Activated CD8-positive, alpha-beta memory T cell treated with anti-CD3 and anti-CD28 coated beads, Interleukin-2, amount 50 U/mL, for 24 hours (primary cell): ENCODE measurements at regions not wholly inside any gene's neighbourhood (a gene's known extent, or its start where the extent isn't known, plus 50 kb on each side); places are given as distances from the start of the nearest gene placed in this dataset.

Source experiments
- DNase-seq: peaks from one replicate; pipeline ENCODE4 v3.0.0-alpha.2; 2020; ENCODE audit errors: extremely low read depth

DNA sequence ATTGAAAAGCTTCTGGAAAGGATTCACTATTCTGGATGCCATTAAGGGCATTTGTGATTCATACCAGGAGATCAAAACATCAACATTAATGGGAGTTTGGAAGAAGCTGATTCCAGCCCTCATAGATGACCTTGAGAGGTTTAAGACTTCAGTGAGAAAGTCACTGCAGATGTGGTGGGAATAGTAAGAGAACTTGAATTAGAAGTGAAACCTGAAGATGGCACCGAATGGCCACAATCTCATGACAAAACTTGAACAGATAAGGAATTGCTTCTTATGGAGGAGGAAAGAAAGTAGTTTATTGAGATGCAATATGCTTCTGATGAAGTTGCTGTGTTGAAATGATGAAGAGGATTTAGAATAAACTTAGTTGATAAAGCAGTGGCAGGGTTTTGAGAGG, 254.6 kb upstream of the SLC24A2 start:
- DNase-seq, result no peak

DNA sequence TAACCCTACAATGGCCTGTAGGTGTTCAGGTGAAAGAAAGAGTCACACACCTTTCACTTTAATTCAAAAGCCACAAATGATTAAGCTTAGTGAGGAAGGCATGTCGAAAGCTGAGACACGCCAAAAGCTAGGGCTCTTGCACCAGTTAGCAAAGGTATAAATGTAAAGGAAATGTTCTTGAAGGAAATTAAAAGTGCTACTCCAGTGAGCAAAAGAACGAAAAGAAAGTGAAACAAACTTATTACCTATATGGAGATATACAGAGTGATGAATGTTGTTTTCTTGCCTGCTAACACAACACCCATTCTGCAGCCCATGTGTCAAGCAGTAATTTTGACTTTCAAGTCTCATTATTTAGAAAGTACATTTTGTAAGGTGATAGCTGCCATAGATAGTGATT, 254.2 kb upstream of the SLC24A2 start:
- no peak for DNase-seq

DNA sequence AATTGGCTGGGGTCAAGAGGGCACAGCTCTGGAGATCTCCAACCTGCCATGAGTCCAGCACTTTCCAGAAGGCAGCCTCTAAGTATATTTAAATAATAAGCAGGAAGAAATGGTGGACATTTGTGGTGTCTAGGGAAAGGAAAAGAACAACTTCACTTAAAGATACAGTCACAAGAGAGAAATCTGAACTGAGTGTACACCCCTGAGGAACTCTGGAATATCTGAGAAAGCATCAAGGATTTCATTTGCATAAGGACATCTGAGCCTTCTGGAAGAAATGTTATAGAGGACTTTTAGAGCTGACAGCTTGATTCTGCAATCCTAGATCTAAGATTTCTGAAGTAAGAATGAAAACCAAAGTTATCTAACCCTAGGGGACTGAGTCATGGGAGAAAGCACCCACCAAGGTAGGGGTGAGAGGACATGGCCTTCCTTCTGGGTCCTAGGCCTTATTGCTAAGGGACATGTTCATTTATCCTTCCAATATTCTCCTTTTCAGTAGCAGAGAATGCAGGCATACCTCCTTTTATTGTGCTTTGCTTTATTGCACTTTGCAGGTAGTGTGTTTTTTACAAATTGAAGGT, 253.4 kb upstream of the SLC24A2 start:
- no peak for DNase-seq

DNA sequence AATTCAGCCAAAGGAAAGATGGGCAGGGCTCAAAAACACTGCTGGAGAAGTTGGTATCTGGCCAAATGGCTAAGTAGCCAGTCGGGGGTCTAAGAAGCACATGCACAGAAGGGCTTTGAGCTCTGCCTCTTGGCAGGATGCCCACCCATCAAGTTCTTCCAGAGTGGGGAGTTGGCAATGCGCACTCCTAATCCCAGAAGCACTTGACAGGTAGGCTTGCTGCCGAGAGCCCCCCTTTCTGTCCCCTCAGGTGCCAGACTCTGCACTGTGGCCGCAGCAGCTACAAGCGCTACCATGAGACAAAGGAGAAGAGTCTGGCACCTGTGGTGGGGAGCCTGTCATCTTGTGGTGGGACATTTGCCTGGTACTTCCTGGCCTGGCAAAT, 252.9 kb upstream of the SLC24A2 start:
- DNase-seq, result no peak

DNA sequence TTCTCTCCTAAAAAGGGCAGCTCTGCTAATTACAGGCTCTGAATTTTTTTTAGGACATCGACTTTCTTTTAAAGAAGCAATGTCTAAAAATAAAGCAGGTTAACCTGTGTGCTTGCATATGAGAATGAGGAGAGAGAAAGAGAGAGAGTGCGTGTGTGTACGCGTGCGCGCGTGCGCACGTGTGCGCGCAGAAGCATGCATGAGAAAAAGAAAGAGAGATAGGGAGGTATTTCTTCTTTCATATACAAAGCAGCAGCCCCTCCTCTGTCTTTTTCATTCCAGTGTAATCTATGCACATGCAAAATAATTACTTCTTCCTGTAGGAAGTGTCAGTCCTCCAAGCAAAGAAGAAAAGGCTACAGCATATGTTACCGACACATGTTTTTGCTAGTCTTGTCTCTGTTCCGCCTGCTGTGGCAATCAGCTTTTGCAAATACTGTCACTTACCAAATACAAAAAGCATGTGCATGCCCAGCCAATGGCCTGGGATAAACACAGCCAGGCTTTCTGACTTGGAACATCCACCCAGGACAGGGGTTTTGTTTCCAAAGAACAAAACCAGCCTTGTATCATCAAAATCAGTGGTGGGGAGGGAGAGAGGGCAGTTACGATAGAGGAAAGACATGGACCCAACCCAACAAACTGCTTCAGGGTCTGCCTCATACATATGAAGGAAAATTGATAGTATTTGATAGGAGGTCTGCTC, 252.3 kb upstream of the SLC24A2 start:
- DNase-seq, result no peak

DNA sequence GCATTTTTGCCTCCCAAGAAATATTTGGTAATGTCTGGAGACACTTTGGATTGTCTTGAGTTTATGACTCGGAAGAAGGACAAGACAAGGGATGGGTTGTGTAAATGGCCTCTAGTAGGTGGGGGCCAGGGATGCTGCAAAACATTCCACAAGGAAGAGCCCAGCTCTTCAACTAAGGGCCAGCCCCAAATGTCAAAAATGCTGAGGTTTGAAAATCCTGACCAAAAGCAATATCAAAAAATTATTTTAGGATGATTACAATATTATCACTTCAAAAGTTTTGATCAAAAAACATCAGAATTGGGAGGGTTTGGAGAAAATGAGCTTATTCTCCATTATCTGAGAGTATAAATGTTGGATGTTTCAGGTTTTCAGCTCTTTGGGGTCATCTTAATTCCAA, 248.9 kb upstream of the SLC24A2 start:
- DNase-seq, result no peak

DNA sequence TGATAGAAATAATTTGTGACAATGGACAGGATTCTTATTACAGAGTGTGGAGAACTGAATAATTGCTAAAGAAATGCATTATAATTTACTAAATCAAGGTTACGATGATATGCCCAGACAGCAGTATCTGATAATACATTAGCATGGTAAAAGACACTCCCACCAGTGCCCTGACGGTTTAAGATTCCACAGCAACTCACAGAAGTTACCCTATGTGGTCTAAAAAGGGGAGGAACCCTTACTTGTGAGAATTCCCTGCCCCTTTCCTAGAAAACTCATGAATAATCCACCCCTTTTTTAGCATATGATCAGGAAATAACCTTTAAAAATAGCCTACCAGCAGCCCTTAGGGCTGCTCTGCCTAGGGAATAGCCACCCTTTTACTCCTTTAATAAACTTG, 244.7 kb upstream of the SLC24A2 start:
- DNase-seq, result no peak

DNA sequence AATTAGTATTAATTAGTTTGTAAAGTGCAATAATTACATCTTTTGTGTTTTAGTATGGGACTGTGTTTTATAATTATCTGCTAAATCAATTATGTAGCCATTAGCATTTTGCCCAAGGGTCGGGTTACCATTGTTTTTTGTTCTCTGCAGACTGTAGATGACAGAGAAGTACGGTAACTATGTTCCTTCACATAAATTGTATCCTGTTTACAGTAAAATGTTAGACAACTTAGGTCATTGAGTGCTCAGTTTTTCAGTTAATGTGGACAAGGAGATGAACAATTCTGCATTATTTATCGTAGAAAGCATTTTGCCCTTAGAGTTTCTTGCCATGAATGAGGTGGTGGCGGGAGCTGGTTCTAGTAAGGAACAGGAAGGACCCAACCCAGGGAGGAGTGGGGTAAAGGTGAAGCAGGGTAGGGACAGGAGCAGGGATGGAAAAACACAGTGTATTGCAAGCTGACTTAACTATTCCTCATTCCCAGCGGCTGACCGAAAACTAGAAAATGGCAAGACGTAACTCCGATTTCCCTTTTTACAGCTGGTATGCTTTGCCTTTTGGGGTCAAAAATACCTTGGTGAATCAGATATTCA, 243.7 kb upstream of the SLC24A2 start:
- DNase-seq, result no peak

DNA sequence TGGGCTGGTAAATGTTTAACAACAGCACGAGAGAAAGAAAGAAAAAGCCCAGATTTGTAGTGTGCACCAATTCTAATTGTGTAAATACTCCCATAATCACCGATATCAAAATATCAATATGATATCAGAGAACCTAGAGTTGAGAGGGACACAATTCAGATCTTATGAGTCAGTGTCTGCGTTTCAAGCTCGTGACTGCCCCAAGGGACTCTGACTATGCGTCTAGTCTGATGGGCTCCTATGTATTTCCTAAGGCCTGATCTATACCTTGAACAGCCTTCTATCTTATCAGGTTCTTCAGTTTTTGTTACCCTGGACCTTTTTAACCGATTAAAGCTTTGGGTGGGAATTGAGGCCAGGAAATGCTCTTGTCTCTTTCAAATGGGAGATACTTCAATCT, 243.0 kb upstream of the SLC24A2 start:
- no peak for DNase-seq

DNA sequence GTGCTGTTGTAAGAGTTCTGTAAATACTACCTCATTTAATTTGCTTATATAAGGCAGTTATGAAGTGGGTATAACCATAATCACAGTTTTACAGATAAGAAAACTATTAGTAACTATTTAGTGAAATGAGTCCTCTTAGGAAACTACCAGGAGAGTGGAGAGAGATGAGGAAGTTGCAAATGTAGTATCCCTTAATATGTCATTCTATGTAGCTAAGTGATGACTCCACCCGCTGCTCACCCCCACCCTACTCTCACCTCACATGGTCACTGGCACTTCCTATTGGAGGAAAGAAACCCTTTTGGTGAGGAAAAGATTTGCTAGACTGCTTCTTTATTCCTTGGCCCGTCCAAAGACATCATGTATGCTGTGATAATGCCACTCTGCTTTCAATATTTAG, 241.8 kb upstream of the SLC24A2 start:
- DNase-seq, result no peak

DNA sequence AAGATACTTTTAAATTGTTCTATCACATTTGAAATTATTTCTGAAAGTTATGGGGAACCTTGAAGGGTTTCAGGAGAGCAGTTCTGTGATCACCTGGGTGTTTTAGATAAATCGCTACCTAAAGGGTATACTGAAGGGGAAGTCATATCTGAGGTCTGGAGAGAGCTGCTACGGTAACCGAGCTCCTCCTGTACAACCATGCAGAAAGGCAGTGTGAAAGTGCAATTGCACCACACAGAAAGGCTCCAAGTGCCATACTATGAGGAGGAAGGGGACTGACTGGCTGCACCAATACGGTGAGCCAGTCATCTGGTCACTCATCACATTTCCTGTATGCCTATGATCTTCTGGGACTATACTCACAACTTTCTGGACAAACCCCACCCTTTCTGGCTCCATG, 241.4 kb upstream of the SLC24A2 start:
- DNase-seq, result no peak

DNA sequence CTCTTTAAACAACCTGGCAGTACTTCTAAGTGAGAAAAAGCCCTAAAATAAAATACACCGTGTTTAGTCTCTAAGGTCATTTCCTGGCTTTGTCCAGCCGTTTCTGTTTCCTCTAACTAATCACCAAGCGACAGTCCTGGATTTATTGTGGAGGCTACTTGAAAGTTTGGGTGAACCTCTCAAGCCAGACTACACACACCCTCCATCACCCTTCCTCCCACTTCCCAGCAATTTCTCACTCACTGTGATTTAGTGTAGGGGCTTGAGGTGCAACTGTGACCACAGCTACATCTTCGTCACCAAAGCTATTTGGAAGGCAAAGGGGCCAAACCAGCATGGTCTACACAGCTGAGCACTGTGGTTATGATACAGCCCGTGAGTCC, 240.0 kb upstream of the SLC24A2 start:
- no peak for DNase-seq

DNA sequence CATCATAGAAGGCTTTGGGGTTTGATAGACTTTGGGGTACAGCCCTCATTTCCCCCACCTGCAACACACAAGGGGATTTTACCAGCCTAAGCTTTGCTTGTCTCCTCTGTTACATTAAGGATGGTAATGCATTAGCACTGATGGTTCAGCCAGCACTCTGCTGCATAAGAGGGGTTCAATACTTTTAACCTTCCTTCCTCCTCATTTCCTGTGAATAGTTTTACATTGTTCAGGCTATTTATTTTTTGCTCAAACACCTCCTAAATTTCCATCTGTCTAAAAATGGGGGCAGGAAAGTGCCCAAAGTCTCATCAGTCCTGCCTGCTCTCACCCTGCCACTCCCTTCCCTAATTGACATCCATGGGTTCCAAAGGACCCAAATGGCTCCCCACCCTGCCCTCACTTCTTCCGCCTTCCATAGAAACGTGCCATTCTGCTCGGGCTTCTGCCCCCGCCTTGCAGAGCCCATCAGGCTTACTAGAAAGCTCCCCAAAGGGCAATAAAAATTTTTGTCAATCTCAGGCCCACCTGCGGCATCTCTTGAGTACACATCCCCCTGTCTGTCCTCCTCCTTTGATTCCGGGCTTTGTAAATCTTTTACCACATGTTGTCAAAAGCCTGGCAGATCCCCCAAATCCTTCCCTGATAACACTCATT, 239.5 kb upstream of the SLC24A2 start:
- DNase-seq, result no peak

DNA sequence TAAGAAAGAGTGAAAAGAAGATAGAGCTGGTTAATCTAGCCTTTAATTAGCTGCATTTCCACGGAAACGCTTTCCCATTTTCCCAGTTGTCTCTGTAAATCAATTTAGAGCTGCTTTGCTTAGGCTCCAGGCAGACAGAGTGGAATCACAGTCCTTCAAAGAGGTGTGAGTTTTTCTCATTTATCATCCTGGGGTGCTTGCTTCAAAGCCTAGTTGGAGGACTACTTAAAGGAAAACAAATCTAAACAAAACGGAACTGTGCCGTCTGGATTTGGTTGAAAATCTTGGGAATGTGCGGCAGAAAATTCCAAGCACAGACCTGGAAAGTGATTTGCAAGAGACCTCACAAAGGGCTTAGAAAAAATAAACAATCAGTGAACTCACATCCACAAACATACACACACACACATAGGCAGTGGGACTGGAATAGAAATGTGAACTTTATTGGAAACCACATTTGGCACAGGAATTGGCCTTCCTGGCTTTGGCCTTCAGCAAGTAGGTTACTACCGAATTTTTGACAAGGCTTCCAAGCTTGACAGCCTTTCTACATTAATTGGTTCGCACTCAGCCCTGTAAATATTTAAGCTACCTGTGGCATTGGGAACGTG, 235.2 kb upstream of the SLC24A2 start:
- DNase-seq, result no peak

DNA sequence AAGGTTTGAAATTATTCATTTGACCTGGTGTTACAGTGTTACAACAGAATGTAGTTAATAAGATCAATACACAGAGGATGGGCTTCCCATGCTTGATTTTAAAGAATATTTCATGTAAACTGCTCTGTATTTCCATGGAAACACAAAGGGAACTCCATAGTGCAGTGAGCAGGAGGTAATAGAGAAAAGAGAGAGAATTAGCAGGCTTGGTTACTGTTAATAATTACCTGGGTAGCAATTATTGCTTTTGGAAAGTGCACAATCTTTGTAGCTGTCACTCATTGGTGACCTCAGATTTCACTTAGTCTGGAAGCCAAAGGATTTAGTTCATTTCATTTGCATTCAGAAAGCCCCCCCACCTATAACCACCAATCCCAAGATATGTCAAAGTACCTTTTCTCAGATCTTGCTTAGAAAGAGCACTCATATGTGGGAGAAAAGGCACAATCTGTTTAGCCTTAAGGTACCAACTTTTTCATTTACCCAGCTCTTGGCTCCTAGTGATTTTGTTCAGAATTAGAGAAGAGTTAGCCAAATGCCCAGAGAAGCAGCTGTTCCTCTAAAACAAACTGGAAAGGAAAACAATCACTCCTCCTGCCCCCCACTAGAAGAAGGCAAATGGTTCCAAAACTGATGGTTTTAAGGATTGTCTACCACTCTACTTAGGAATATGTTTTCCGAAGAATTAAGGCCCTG, 234.5 kb upstream of the SLC24A2 start:
- DNase-seq, result no peak

DNA sequence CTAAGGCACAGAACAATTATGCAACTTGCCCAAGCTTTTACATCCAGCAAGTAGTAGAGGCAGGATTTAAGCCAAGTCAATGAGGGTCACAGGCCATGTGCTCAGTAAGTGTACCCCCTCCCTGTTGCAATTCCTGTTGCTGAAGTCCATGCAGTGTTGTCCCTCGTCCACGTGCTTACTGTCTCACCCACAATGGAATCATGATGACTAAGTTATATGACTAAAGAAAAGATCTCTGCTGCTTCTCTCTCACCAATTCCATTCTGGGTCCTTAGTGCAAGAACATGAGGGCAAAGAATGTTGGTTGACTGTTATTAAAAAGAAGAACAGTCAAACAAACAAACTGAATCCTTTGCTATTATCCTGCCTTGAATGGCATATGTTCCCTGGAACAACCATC, 233.6 kb upstream of the SLC24A2 start:
- DNase-seq, result no peak

DNA sequence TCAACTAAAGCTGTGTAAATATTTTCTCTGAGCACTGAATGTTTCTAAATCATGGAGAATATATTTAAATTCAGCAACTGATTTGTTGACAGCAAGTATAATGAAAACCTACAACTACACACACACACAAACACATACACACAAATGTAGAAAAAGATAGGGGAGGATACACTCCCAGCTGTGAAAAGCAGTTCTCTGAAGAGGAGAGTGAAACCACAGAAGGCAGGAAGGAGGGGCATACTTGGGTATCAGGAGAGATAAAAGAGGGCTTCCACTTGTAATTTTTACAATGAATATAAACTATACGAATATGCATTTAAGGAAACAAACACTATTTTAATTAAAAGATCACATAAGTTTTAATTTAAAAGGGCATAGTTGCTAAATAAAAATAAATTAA, 227.8 kb upstream of the SLC24A2 start:
- DNase-seq, result no peak

DNA sequence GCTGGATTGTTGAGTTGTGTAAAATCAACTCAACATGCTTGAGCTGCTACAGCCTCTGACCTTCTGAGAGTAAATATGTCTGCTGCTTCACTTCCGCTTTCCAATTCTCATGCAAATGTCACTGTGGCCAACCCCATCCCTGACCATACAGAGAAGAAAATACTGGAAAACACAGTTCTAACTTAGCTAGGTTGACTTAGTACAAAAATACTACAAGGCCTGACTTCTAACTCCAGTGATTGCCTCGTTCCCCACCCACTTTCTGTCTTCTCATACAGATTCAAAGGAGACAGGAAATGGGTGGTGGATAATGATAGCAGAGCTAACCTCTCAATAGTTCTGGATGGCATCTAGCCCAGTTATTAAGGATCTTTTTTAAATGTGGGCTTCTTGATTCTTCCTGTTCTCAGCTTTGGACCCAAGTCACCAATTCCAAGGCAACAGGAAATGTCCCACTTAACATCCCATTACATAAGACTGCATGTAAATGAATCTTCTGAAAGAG, 226.6 kb upstream of the SLC24A2 start:
- no peak for DNase-seq

DNA sequence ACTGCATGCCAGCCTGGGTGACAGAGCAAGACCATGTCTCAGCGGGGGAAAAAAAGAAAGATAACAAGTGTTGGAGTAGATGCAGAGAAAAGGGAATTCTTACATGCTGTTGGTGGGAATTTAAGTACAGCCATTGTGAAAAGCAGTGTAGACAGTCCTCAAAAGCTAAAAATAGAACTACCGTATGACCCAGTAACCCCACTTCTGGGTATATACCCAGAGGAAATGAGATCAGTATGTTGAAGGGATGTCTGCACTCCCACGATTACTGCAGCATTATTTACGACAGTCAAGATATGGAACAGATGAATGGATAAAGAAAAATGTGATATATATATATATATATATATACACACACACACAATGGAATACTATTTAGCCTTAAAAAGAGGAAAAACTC, 225.3 kb upstream of the SLC24A2 start:
- no peak for DNase-seq

DNA sequence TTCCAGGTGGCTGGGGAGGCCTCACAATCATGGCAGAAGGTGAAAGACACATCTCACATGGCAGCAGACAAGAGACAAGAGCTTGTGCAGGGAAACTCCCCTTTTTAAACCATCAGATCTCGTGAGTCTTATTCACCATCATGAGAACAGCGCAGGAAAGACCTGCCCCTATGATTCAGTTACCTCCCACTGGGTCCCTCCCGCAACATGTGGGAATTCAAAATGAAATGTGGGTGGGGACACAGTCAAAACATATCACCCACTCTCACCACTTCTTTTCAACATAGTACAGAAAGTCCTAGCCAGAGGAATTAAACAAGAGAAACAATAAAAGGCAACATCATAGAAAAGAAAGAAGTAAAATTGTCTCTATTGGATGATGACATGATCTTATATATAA, 223.4 kb upstream of the SLC24A2 start:
- no peak for DNase-seq

DNA sequence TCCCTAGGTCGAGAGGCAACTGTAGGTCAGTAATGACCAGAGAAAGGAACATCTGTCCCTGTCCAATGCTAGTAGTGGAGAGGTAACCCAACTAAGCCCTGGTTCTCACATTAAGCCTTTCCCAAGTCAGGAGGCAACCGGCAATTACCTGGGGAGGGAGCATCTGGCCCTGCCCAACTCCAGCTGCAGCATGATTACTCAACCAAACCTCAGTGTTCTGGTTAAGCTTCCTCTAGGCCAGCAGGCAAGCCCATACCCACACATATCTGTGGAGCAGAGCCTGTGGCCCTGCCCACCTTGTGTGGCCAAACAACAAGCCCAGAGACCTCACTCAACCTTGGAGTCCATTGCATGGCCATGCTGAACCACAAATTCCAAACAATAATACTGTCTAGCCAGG, 220.8 kb upstream of the SLC24A2 start:
- DNase-seq, result no peak

DNA sequence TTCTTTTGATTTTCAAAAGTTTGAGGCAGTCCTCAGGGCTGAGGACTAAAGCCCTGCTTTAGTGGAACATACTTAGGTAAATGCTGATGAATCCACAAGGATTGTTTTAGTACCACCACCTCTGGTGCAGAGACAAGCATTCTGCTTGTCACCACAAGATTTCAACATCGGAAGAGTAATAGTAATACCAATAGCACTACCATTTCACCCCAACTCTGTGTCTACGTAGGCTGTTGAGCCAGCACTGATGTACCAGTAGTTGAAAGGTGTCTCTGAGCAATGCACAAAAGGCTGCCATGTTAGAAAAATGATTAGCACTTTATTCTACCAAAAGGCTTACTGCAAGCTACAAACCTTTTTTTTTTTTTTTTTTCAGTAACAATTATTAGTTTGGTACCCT, 213.2 kb upstream of the SLC24A2 start:
- DNase-seq, result no peak
